GM12873 (cell line): ENCODE measurements at regions not wholly inside any gene's neighbourhood (a gene's known extent, or its start where the extent isn't known, plus 50 kb on each side); places are given as distances from the start of the nearest gene placed in this dataset.

Source experiments
- TF ChIP-seq, protein P1 (sequence below): IDR thresholded peaks from 2 replicates; pipeline ENCODE4 v1.5.1; 2012; ENCODE audit warnings: low read depth, mild to moderate bottlenecking, moderate library complexity, low read length, control low read depth; ENCODE audit not compliant: insufficient read depth; ENCODE audit errors: missing control alignments

DNA sequence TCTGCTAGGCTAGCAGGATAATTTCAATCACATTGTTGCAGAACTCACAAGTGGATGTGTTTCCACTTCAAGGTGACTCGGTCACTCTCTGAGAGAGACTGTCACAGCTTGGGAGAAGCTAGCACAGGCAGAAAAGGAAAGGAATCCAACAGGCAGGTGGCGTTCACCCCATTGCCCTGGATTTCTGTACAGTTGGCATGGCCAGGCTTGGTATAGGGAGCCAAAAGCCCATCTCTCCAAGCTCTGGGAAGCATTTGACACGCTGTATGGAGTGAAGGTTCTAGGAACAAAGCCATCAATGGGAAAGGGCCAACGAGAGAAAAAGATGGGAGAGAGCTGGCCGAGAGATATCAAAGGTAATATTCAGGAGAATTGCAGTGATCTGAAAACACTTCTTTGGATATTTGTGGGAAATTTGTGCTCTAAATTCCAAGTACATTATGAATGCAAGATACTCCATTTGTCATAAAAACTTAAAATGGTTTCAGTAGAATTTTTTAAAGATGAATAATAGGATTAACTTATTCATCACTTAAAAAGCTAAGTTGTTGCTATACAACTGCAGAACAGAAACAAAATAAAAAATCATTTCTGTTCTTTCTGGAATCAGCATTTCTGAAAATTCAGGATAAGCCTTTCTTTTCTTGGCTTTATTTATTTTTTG is 223.5 kb upstream of the NTM start:
- TF ChIP-seq, protein P1, sequence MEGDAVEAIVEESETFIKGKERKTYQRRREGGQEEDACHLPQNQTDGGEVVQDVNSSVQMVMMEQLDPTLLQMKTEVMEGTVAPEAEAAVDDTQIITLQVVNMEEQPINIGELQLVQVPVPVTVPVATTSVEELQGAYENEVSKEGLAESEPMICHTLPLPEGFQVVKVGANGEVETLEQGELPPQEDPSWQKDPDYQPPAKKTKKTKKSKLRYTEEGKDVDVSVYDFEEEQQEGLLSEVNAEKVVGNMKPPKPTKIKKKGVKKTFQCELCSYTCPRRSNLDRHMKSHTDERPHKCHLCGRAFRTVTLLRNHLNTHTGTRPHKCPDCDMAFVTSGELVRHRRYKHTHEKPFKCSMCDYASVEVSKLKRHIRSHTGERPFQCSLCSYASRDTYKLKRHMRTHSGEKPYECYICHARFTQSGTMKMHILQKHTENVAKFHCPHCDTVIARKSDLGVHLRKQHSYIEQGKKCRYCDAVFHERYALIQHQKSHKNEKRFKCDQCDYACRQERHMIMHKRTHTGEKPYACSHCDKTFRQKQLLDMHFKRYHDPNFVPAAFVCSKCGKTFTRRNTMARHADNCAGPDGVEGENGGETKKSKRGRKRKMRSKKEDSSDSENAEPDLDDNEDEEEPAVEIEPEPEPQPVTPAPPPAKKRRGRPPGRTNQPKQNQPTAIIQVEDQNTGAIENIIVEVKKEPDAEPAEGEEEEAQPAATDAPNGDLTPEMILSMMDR: no peak

DNA sequence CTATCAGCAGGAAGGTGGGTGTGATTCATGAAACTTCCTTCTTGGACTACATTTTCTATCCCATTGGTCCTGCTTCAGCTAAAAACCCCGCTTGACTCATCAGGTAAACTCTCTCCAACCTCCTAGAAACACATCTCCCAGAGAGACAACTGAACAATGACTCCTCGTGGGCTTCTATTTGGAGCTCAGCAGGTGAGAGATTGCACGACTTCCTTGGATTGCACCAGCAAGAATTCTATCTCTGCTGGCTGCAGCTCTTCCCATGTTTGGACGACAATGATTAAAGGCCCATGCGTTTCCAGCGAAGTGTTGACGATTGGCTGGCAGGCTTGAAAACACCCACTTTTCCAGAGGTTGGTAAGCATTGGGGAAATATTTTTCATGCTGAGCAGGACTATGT is 216.1 kb upstream of the NTM start:
- TF ChIP-seq, protein P1: no peak

DNA sequence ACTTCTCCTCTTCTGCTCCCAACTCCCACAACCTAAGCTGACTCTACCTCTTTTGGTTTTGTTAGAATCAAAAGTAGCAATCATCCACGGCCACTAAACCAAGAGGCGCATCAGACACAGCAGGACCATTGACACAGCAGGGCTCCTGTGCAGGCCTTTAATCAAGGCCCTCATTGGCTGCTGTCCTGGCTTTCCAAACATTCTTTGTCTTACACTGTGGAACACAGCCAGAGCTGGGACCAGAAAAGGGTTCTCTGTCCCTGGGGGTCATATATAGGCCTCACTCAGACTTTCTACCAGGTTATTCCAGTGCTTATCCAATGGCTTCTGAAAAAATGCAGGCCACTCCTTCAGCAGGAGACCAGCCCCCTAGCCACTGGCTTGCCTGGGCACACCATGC is 212.7 kb upstream of the NTM start:
- TF ChIP-seq, protein P1: no peak

DNA sequence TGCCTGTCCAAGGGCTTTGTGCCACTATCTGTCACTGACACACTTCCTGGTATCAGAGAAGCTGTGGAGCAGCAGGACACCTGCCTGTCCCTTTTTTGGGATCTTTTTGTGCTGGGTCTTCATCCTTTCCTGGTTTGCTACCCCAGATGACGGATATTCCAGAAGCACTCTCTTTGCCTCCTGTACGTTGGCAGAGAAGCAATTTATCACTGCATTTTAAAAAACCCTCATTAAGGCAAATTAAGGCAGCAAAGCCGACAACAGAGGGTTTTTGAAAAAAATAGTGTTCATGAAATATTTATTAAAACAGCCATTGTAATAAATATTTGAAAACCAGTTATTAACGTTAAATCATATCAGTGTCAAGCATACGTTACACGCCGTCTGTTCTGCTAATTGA is 209.6 kb upstream of the NTM start:
- TF ChIP-seq, protein P1: no peak

DNA sequence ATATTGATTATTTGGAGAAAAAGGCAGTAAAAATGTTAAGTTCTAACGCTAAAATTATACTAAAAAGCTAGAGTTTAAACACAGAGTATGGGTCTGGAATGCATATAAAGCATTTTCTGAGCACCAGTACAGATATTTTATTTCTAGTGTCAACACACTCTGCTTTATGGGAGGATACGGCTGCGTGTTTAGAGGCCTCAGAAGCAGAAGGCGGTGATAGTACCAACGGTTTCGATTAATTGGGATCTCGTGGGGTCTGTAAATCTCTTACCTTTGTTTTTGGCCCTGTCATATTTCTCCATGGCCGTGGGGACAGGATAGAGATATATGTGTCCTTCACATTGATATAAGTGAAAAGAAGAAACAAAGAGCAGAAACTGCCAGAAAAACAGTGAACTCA is 206.8 kb upstream of the NTM start:
- TF ChIP-seq, protein P1: no peak

DNA sequence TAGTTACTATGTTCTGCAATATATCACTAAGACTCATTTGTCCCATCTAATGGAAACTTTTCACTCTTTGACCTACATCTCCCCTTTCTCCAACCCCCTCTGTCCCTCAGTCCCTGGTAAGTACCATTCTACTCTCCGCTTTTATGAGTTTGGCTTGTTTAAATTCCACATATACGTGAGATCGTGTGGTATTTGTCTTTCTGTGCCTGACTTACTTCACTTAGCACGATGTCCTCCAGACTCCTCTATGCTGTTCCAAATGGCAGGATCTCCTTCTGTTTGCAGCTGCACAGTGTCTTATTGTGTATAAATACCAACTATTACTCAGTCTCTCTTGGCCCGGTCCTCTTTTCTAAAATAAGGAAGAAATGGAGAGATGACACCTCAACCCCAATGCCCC is 205.4 kb upstream of the NTM start:
- TF ChIP-seq, protein P1: no peak

DNA sequence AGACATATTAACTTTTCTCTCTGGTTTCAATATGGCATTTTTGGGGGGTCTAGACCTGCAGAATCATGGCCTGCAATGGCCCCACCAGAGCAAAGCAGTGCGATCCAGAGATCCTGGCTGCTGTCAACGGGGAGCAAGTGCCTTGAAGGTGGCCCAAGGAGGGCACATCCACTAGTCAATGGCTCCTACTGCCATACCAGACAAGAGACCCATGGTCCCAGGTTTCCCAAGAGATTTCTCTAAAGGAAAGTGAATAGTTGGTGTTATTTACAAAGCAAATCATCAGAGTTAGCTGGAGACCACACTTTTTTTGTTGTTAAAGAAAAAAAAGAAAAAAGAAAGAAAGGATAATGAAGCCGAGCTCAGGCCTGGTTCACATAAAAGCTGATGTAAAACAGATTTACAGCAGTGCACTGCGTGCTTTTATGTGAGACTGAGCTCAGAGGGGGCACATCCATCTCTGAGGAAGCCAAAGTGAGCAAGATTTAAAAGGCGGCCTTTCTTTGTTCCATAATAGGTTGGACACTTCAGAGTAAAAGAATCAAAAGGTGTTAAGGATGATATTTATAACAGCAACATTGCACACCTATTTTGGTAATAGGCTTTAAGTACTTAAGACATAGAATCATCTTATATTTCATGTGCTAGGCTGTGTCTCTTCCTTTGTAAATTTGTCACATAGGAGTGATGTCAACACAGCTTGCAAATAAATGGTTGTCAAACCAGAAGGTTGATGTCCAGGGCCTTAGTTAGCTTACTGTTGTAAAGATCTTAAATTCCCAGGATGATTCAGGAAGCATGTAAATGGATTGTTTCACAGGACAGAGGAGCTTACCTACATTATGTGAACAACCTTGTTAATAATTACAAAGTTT is 201.3 kb upstream of the NTM start:
- TF ChIP-seq, protein P1: no peak
